Parathyroid adenoma (tissue), 2 donors: ENCODE measurements at regions not wholly inside any gene's neighbourhood (a gene's known extent, or its start where the extent isn't known, plus 50 kb on each side); places are given as distances from the start of the nearest gene placed in this dataset.
"Not testable (repeated sequence)": the region's sequence is repeated elsewhere in the genome, so short reads cannot be mapped to it uniquely, and the experiment has no call there.

Source experiments
- H2AFZ ChIP-seq: fragments of 300-600 bp; sonication (generic); one replicate; pipeline ENCODE4 v1.7.0; 2017; ENCODE audit warnings: antibody characterized with exemption, mild to moderate bottlenecking
- H3K27ac ChIP-seq: fragments of 300-600 bp; sonication (generic); one replicate; pipeline ENCODE4 v1.7.0; 2017
- H3K27me3 ChIP-seq: fragments of 300-600 bp; sonication (generic); one replicate; pipeline ENCODE4 v1.7.0; 2017; ENCODE audit warnings: low read length; ENCODE audit not compliant: control insufficient read depth, insufficient read depth
- H3K36me3 ChIP-seq: fragments of 300-600 bp; sonication (generic); one replicate; pipeline ENCODE4 v1.7.0; 2017; ENCODE audit warnings: low read length; ENCODE audit not compliant: control insufficient read depth, insufficient read depth
- H3K4me1 ChIP-seq: fragments of 300-600 bp; sonication (generic); one replicate; pipeline ENCODE4 v1.7.0; 2017; ENCODE audit warnings: control low read depth
- H3K4me2 ChIP-seq: fragments of 300-600 bp; sonication (generic); one replicate; pipeline ENCODE4 v1.7.0; 2017; ENCODE audit warnings: low read length
- H3K4me3 ChIP-seq: fragments of 300-600 bp; sonication (generic); one replicate; pipeline ENCODE4 v1.7.0; 2017; ENCODE audit warnings: low read depth, low read length
- H3K79me2 ChIP-seq: fragments of 300-600 bp; sonication (generic); one replicate; pipeline ENCODE4 v1.7.0; 2017; ENCODE audit warnings: control low read depth
- H3K9ac ChIP-seq: fragments of 300-600 bp; sonication (generic); one replicate; pipeline ENCODE4 v1.7.0; 2017; ENCODE audit warnings: mild to moderate bottlenecking
- H3K9me3 ChIP-seq: fragments of 300-600 bp; sonication (generic); one replicate; pipeline ENCODE4 v1.7.0; 2017; ENCODE audit warnings: low read length; ENCODE audit not compliant: control insufficient read depth
- CTCF ChIP-seq: fragments of 300-600 bp; sonication (generic); IDR thresholded peaks from one replicate; pipeline ENCODE4 v1.7.0; 2017; ENCODE audit warnings: antibody characterized with exemption, mild to moderate bottlenecking
- donor health status: primary hyperparathyroidism.

GRCh38 chr2:215540658-215541057 lies 104.8 kb upstream of the FN1 start:
- H2AFZ ChIP-seq = no peak overlapping the region
- no peaks in the 10 kb centered on the region for H3K79me2 ChIP-seq
- no peak overlapping the region for H3K4me2 ChIP-seq
- H3K27me3 ChIP-seq = no peaks in the 10 kb centered on the region
- H3K9me3 ChIP-seq = no peaks in the 10 kb centered on the region
- H3K9ac ChIP-seq = no peak overlapping the region
- H3K4me1 ChIP-seq = no peaks in the 10 kb centered on the region
- H3K36me3 ChIP-seq = no peaks in the 10 kb centered on the region
- H3K4me3 ChIP-seq = no peak overlapping the region
- no peak for TF ChIP-seq CTCF
- H3K27ac ChIP-seq = no peak overlapping the region

DNA sequence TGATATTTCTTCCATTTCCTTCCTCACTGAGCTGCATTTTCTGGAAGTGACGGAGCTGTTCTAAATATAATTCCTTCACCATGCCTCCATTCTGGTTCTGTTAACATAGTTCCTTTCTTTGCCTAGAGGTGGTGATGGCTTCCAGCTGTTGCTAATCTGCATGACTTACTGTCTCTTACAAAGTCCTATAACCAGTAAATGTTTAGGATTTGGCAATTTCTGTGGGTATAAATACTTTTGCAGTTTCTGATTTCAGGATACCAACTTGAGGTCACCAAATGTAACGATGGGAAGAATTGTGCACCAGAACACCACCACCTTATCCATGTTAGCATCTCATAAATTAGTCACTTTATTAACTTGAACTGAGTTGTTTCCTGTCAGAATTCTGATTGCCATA lies 101.7 kb upstream of the FN1 start:
- no peak overlapping the region for H3K4me2 ChIP-seq
- H3K79me2 ChIP-seq = no peaks in the 10 kb centered on the region
- no peak overlapping the region for H3K9ac ChIP-seq
- H3K36me3 ChIP-seq = no peaks in the 10 kb centered on the region
- no peaks in the 10 kb centered on the region for H3K27me3 ChIP-seq
- H2AFZ ChIP-seq = no peak overlapping the region
- H3K4me1 ChIP-seq = no peaks in the 10 kb centered on the region
- no peaks in the 10 kb centered on the region for H3K9me3 ChIP-seq
- H3K27ac ChIP-seq = no peak overlapping the region
- TF ChIP-seq CTCF = no peak
- no peak overlapping the region for H3K4me3 ChIP-seq

- H3K36me3 ChIP-seq = no peaks in the 10 kb centered on the region
- H3K79me2 ChIP-seq = no peaks in the 10 kb centered on the region
- no peak overlapping the region for H3K9ac ChIP-seq
- H3K4me1 ChIP-seq = no peaks in the 10 kb centered on the region
- H3K27me3 ChIP-seq = no peaks in the 10 kb centered on the region
- no peak overlapping the region for H3K27ac ChIP-seq
- H3K9me3 ChIP-seq = no peaks in the 10 kb centered on the region
- no peak for TF ChIP-seq CTCF
- H2AFZ ChIP-seq = no peak overlapping the region
- no peak overlapping the region for H3K4me2 ChIP-seq
- H3K4me3 ChIP-seq = no peak overlapping the region
These were observed 100.6 kb upstream of the FN1 start for GRCh38 chr2:215536510-215536909.

DNA sequence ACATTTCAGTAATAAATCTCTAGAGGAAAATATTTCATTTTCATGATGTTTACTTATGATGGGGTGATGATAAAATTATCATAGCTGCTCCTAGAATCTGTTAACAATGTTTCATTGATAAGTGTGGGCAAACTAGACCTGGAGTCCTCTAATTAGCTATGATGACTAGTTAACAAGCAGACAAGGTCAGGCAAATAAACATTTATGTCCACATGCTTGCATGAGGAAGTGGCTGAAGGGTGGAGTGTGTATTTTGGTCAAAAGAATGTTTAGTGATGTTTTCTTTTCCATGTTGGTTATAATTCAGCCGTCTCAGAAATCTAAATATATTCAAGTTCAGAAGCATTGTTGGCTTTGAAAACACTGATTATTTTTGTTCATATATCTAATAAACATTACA lies 99.9 kb upstream of the FN1 start:
- H3K36me3 ChIP-seq = no peaks in the 10 kb centered on the region
- TF ChIP-seq CTCF = no peak

GRCh38 chr2:215535125-215535668 lies 99.3 kb upstream of the FN1 start:
- no peak overlapping the region for H3K27ac ChIP-seq
- no peak overlapping the region for H3K4me2 ChIP-seq
- H3K79me2 ChIP-seq = no peaks in the 10 kb centered on the region
- no peak for TF ChIP-seq CTCF
- no peak overlapping the region for H2AFZ ChIP-seq
- H3K36me3 ChIP-seq = no peaks in the 10 kb centered on the region
- H3K27me3 ChIP-seq = no peaks in the 10 kb centered on the region
- H3K4me3 ChIP-seq = no peak overlapping the region
- H3K4me1 ChIP-seq = no peaks in the 10 kb centered on the region
- no peak overlapping the region for H3K9ac ChIP-seq
- H3K9me3 ChIP-seq = no peaks in the 10 kb centered on the region

More for the DNA sequence above, 99.9 kb upstream of the FN1 start:
- Histone ChIP-seq H3K4me3 (no peak overlapping the region), H3K79me2 (no peaks in the 10 kb centered on the region), H3K27ac (no peak overlapping the region), H3K4me1 (no peaks in the 10 kb centered on the region), H3K9ac (no peak overlapping the region), H3K9me3 (no peaks in the 10 kb centered on the region), H3K4me2 (no peak overlapping the region), H2AFZ (no peak overlapping the region), H3K27me3 (no peaks in the 10 kb centered on the region)

- H2AFZ ChIP-seq, H3K4me3 ChIP-seq, H3K27ac ChIP-seq, H3K27me3 ChIP-seq, H3K36me3 ChIP-seq, H3K4me2 ChIP-seq, H3K4me1 ChIP-seq, H3K9me3 ChIP-seq, H3K79me2 ChIP-seq, H3K9ac ChIP-seq: not testable (repeated sequence)
These were observed 97.8 kb upstream of the FN1 start for GRCh38 chr2:215533716-215534115.
